Lower leg skin (tissue), 3 donors: ENCODE measurements at regions not wholly inside any gene's neighbourhood (a gene's known extent, or its start where the extent isn't known, plus 50 kb on each side); places are given as distances from the start of the nearest gene placed in this dataset.

ENCODE experiments used
- CTCF ChIP-seq, 3 donors: fragments of 450-650 bp; IDR thresholded peaks; one replicate each; pipeline ENCODE4 v1.5.1; 2016; ENCODE audit warnings: antibody characterized with exemption in 3 of 3, mild to moderate bottlenecking in 3 of 3, moderate library complexity in 2 of 3
- POLR2A ChIP-seq, 2 donors: fragments of 450-650 bp; IDR thresholded peaks; one replicate each; pipeline ENCODE4 v1.6.1; 2016 to 2017; ENCODE audit warnings: antibody characterized with exemption in 2 of 2, mild to moderate bottlenecking in 1 of 2, moderate library complexity in 1 of 2

- TF ChIP-seq CTCF (IDR thresholded peaks at IDR 0.05), result no peak
- TF ChIP-seq POLR2A (IDR thresholded peaks at IDR 0.05), result no peak
Observed at GRCh38 chr7:91674470-91674869, 206.0 kb downstream of the MTERF1 start.
